ENCODE measurements at regions not wholly inside any gene's neighbourhood (a gene's known extent, or its start where the extent isn't known, plus 50 kb on each side); places are given as distances from the start of the nearest gene placed in this dataset.

DNA sequence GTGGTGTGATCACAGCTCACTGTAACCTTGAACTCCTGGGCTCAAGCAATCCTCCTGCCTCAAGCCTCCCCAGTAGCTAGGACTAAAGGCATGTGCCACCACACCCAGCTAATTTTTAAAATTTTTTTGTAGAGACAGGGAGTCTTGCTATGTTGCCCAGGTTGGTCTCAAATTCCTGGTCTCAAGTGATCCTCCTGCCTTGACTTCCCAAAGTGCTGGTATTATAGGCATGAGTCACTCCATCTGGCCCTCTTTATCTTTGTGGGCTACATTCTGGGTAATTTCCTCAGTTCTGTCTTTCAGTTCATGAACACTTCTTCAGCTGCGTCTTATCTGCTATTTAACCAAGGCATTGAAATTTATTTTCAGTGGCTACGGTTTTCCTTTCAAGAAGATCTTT is 196.6 kb upstream of the IER5L start:
- TF ChIP-seq, protein P1, sequence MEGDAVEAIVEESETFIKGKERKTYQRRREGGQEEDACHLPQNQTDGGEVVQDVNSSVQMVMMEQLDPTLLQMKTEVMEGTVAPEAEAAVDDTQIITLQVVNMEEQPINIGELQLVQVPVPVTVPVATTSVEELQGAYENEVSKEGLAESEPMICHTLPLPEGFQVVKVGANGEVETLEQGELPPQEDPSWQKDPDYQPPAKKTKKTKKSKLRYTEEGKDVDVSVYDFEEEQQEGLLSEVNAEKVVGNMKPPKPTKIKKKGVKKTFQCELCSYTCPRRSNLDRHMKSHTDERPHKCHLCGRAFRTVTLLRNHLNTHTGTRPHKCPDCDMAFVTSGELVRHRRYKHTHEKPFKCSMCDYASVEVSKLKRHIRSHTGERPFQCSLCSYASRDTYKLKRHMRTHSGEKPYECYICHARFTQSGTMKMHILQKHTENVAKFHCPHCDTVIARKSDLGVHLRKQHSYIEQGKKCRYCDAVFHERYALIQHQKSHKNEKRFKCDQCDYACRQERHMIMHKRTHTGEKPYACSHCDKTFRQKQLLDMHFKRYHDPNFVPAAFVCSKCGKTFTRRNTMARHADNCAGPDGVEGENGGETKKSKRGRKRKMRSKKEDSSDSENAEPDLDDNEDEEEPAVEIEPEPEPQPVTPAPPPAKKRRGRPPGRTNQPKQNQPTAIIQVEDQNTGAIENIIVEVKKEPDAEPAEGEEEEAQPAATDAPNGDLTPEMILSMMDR (conservative IDR thresholded peaks at IDR 0.05; ENCODE audit: low read depth, low read length), result no peak
- TF ChIP-seq, protein P2, sequence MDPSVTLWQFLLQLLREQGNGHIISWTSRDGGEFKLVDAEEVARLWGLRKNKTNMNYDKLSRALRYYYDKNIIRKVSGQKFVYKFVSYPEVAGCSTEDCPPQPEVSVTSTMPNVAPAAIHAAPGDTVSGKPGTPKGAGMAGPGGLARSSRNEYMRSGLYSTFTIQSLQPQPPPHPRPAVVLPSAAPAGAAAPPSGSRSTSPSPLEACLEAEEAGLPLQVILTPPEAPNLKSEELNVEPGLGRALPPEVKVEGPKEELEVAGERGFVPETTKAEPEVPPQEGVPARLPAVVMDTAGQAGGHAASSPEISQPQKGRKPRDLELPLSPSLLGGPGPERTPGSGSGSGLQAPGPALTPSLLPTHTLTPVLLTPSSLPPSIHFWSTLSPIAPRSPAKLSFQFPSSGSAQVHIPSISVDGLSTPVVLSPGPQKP (IDR thresholded peaks at IDR 0.05; ENCODE audit: borderline replicate concordance, low read depth, low read length), result no peak
- TF ChIP-seq CEBPB (IDR thresholded peaks at IDR 0.05; ENCODE audit: low read depth, low read length), result no peak
- no peak for TF ChIP-seq RFX5 (IDR thresholded peaks at IDR 0.05; ENCODE audit: low read depth, low read length)
- TF ChIP-seq RAD21 (IDR thresholded peaks at IDR 0.05; ENCODE audit: low read length), result no peak
- TF ChIP-seq POLR2A (IDR thresholded peaks at IDR 0.05; ENCODE audit: low read depth, low read length), result no peak
- TF ChIP-seq, protein P3, sequence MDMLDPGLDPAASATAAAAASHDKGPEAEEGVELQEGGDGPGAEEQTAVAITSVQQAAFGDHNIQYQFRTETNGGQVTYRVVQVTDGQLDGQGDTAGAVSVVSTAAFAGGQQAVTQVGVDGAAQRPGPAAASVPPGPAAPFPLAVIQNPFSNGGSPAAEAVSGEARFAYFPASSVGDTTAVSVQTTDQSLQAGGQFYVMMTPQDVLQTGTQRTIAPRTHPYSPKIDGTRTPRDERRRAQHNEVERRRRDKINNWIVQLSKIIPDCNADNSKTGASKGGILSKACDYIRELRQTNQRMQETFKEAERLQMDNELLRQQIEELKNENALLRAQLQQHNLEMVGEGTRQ (IDR thresholded peaks at IDR 0.05; ENCODE audit: low read depth, low read length), result no peak
- TF ChIP-seq MAFK (IDR thresholded peaks at IDR 0.05; ENCODE audit: low read depth, low read length), result no peak
